ENCODE measurements at regions not wholly inside any gene's neighbourhood (a gene's known extent, or its start where the extent isn't known, plus 50 kb on each side); places are given as distances from the start of the nearest gene placed in this dataset.
"Not testable (repeated sequence)": the region's sequence is repeated elsewhere in the genome, so short reads cannot be mapped to it uniquely, and the experiment has no call there.

GRCh38 chr3:153422314-153422713 lies 260.3 kb downstream of the RAP2B start:
- intact Hi-C loops (cut with micrococcal nuclease; ENCODE audit: unreplicated experiment) = no loop called here
- H3K36me3 ChIP-seq (ENCODE audit: control insufficient read depth, insufficient read depth, low read length) = no peaks in the 10 kb centered on the region
- H3K27ac ChIP-seq (ENCODE audit: low read length) = no peak overlapping the region
- H3K27me3 ChIP-seq (ENCODE audit: control insufficient read depth, insufficient read depth, low read length) = no peaks in the 10 kb centered on the region
- no peaks in the 10 kb centered on the region for H3K9me3 ChIP-seq (ENCODE audit: control insufficient read depth, insufficient read depth, low read depth, low read length)
- TF ChIP-seq CTCF (IDR thresholded peaks at IDR 0.05) (no peak), TCF7L2 (IDR thresholded peaks at IDR 0.05; ENCODE audit: low read depth, low read length) (no peak), POLR2AphosphoS5 (IDR thresholded peaks at IDR 0.05; ENCODE audit: low read depth, low read length) (no peak), SIN3A (IDR thresholded peaks at IDR 0.05; ENCODE audit: borderline replicate concordance, insufficient read depth, low read depth, low read length) (no peak), REST (IDR thresholded peaks at IDR 0.05; ENCODE audit: insufficient read depth in 1 of 2, low read depth in 2 of 2, low read length in 1 of 2) (no peak)
- BruUV-seq (replicated peaks) = no TSS peak
- DNase-seq (ENCODE audit: low read depth, low spot score) (no peak), ATAC-seq (no peak)
- no peak overlapping the region for H3K4me3 ChIP-seq (ENCODE audit: low read depth in 2 of 2, low read length in 2 of 2)
- in situ Hi-C loops (cut with HindIII; ENCODE audit: low pct_unique_long_range_greater_than_20kb, low sequenced_read_pairs) = no loop called here
- CTCF ChIA-PET = no interaction called here
- no peaks in the 10 kb centered on the region for H3K4me1 ChIP-seq (ENCODE audit: control insufficient read depth, insufficient read depth, low read length)
- POLR2A ChIA-PET = no interaction called here

- DNase-seq (ENCODE audit: low read depth, low spot score); H3K36me3 ChIP-seq (ENCODE audit: control insufficient read depth, insufficient read depth, low read length); H3K27me3 ChIP-seq (ENCODE audit: control insufficient read depth, insufficient read depth, low read length); H3K9me3 ChIP-seq (ENCODE audit: control insufficient read depth, insufficient read depth, low read depth, low read length); ATAC-seq; POLR2A ChIA-PET; H3K27ac ChIP-seq (ENCODE audit: low read length); H3K4me1 ChIP-seq (ENCODE audit: control insufficient read depth, insufficient read depth, low read length); H3K4me3 ChIP-seq (ENCODE audit: low read depth in 2 of 2, low read length in 2 of 2); in situ Hi-C loops (cut with HindIII; ENCODE audit: low pct_unique_long_range_greater_than_20kb, low sequenced_read_pairs); BruUV-seq (replicated peaks); intact Hi-C loops (cut with micrococcal nuclease; ENCODE audit: unreplicated experiment): not testable (repeated sequence)
- CTCF ChIA-PET = interaction anchor here (0.6 kb wide), 1 partner anchor 956 kb away, joined by 18 read pairs; no protein-coding TSS in a partner anchor
Observed at GRCh38 chr3:153423820-153424219, 261.8 kb downstream of the RAP2B start.

GRCh38 chr3:153426344-153426743 lies 264.3 kb downstream of the RAP2B start:
- BruUV-seq (replicated peaks) = no TSS peak

More at GRCh38 chr3:153426344-153426743, 264.3 kb downstream of the RAP2B start:
- Histone ChIP-seq H3K27ac (ENCODE audit: low read length) (no peak overlapping the region), H3K9me3 (ENCODE audit: control insufficient read depth, insufficient read depth, low read depth, low read length) (no peaks in the 10 kb centered on the region), H3K36me3 (ENCODE audit: control insufficient read depth, insufficient read depth, low read length) (no peaks in the 10 kb centered on the region), H3K4me1 (ENCODE audit: control insufficient read depth, insufficient read depth, low read length) (no peaks in the 10 kb centered on the region), H3K4me3 (ENCODE audit: low read depth in 2 of 2, low read length in 2 of 2) (no peak overlapping the region), H3K27me3 (ENCODE audit: control insufficient read depth, insufficient read depth, low read length) (no peaks in the 10 kb centered on the region)
- TF ChIP-seq POLR2AphosphoS5 (IDR thresholded peaks at IDR 0.05; ENCODE audit: low read depth, low read length) (no peak), SIN3A (IDR thresholded peaks at IDR 0.05; ENCODE audit: borderline replicate concordance, insufficient read depth, low read depth, low read length) (no peak), CTCF (IDR thresholded peaks at IDR 0.05) (no peak), TCF7L2 (IDR thresholded peaks at IDR 0.05; ENCODE audit: low read depth, low read length) (no peak), REST (IDR thresholded peaks at IDR 0.05; ENCODE audit: insufficient read depth in 1 of 2, low read depth in 2 of 2, low read length in 1 of 2) (no peak)
- ATAC-seq (no peak), DNase-seq (ENCODE audit: low read depth, low spot score) (no peak)
- ChIA-PET POLR2A (no interaction called here), CTCF (no interaction called here)
- in situ Hi-C loops (cut with HindIII; ENCODE audit: low pct_unique_long_range_greater_than_20kb, low sequenced_read_pairs) = no loop called here
- intact Hi-C loops (cut with micrococcal nuclease; ENCODE audit: unreplicated experiment) = no loop called here

Measured in Panc1 (cell line).